H1 (cell line): ENCODE measurements at regions not wholly inside any gene's neighbourhood (a gene's known extent, or its start where the extent isn't known, plus 50 kb on each side); places are given as distances from the start of the nearest gene placed in this dataset.

Experiments used
- CTCF ChIA-PET: fragments of 300-600 bp; sonication (Branson Sonifier 250); formaldehyde crosslinking; loops from one replicate; lab custom pipeline; 2021; ENCODE audit not compliant: partially characterized antibody; lab: Charles Lee
- POLR2A ChIA-PET: fragments of 300-600 bp; sonication (Branson Sonifier 250); formaldehyde crosslinking; loops from one replicate; lab custom pipeline; 2021; ENCODE audit warnings: inconsistent platforms; ENCODE audit not compliant: partially characterized antibody; lab: Charles Lee
- DNase-seq, 2 experiments: peaks; one replicate each; pipeline versions ENCODE4 v3.0.0 to v3.0.0-alpha.2; 2010 to 2022; ENCODE audit warnings: low spot score in 2 of 2, low read depth in 1 of 2, mixed read lengths in 1 of 2
- FAIRE-seq: peaks from 2 replicates; lab custom pipeline; 2011; peaks lifted over from hg19 to GRCh38; lab: Jason Lieb, UNC
- H2AFZ ChIP-seq: 2 replicates; pipeline ENCODE4 v1.8.1; 2012; ENCODE audit warnings: low read length, inconsistent platforms
- H2AK5ac ChIP-seq: 2 replicates; pipeline ENCODE4 v1.6.1; 2013; ENCODE audit warnings: low read depth, low read length
- H2BK120ac ChIP-seq: replicated peaks from 2 replicates; pipeline ENCODE3; 2013; ENCODE audit warnings: low read depth, low read length, inconsistent platforms
- H2BK12ac ChIP-seq: 2 replicates; pipeline ENCODE4 v1.6.1; 2013; ENCODE audit warnings: low read depth, low read length
- H2BK15ac ChIP-seq: 2 replicates; pipeline ENCODE4 v1.6.1; 2013; ENCODE audit warnings: low read length
- H2BK20ac ChIP-seq: 2 replicates; pipeline ENCODE4 v1.6.1; 2013; ENCODE audit warnings: low read length
- H2BK5ac ChIP-seq: 2 replicates; pipeline ENCODE4 v1.6.1; 2013; ENCODE audit warnings: low read depth, low read length
- H3K14ac ChIP-seq: 2 replicates; pipeline ENCODE4 v1.6.1; 2013; ENCODE audit warnings: inconsistent platforms; ENCODE audit not compliant: insufficient read length
- H3K18ac ChIP-seq: 2 replicates; pipeline ENCODE4 v1.6.1; 2013; ENCODE audit warnings: low read length; ENCODE audit errors: extremely low read depth
- H3K23ac ChIP-seq: 2 replicates; pipeline ENCODE4 v1.6.1; 2013; ENCODE audit warnings: inconsistent platforms; ENCODE audit not compliant: insufficient read length
- H3K23me2 ChIP-seq: 2 replicates; pipeline ENCODE4 v1.6.1; 2013; ENCODE audit warnings: low read depth, low read length
- H3K27ac ChIP-seq: 2 replicates; pipeline ENCODE4 v1.6.1; 2011; ENCODE audit warnings: low read depth, low read length, inconsistent platforms
- H3K27me3 ChIP-seq, 4 experiments: replicated peaks in 1 of 4; 1 replicate in 1 of 4; 2 replicates in 3 of 4; pipeline versions ENCODE4 v1.6.1 to v1.8.1; 2011 to 2013; ENCODE audit warnings: low read length in 3 of 4, mild to moderate bottlenecking in 3 of 4, inconsistent platforms in 2 of 4, mixed read lengths in 2 of 4, moderate library complexity in 1 of 4; ENCODE audit not compliant: control insufficient read depth in 3 of 4, insufficient read depth in 3 of 4; ENCODE audit errors: extremely low read depth in 1 of 4
- H3K36me3 ChIP-seq, 4 experiments: 2 replicates each; pipeline versions ENCODE4 v1.6.1 to v1.8.1; 2011 to 2013; ENCODE audit warnings: mild to moderate bottlenecking in 4 of 4, low read length in 3 of 4, moderate library complexity in 2 of 4, control low read depth in 1 of 4, inconsistent platforms in 1 of 4; ENCODE audit not compliant: insufficient read depth in 4 of 4, control insufficient read depth in 2 of 4
- H3K4ac ChIP-seq: replicated peaks from 2 replicates; pipeline ENCODE3; 2013; ENCODE audit warnings: low read length, low read depth, mixed read lengths, inconsistent platforms; ENCODE audit not compliant: insufficient read length
- H3K4me1 ChIP-seq, 4 experiments: replicated peaks in 1 of 4; 1 replicate in 1 of 4; 2 replicates in 3 of 4; pipeline versions ENCODE4 v1.6.1 to v1.8.1; 2011 to 2013; ENCODE audit warnings: low read length in 3 of 4, inconsistent platforms in 2 of 4, mixed read lengths in 1 of 4; ENCODE audit not compliant: insufficient read depth in 4 of 4, control insufficient read depth in 3 of 4
- H3K4me2 ChIP-seq, 2 experiments: 2 replicates each; pipeline versions ENCODE4 v1.6.1 to v1.8.1; 2011 to 2013; ENCODE audit warnings: low read depth in 2 of 2, low read length in 2 of 2, control low read depth in 1 of 2, inconsistent platforms in 1 of 2, mild to moderate bottlenecking in 1 of 2; ENCODE audit not compliant: insufficient read depth in 1 of 2
- H3K4me3 ChIP-seq, 4 experiments: fragments of 200-600, 300-600 bp in 1 of 4; sonication (generic), shearing (Covaris generic), sonication (Bioruptor Twin) in 1 of 4; 2 replicates each; pipeline versions ENCODE4 v1.5.1 to v1.8.1; 2011 to 2016; ENCODE audit warnings: low read length in 4 of 4, low read depth in 3 of 4, control low read depth in 2 of 4, inconsistent platforms in 2 of 4, mild to moderate bottlenecking in 2 of 4, mixed read lengths in 1 of 4, moderate library complexity in 1 of 4; ENCODE audit not compliant: insufficient read depth in 2 of 4; ENCODE audit errors: extremely low read depth in 1 of 4
- H3K56ac ChIP-seq: replicated peaks from 2 replicates; pipeline ENCODE3; 2013; ENCODE audit warnings: low read depth, mild to moderate bottlenecking, mixed read lengths, low read length, inconsistent platforms; ENCODE audit not compliant: insufficient read length
- H3K79me1 ChIP-seq: 2 replicates; pipeline ENCODE4 v1.6.1; 2013; ENCODE audit warnings: low read depth, low read length, control low read depth
- H3K79me2 ChIP-seq, 2 experiments: 2 replicates each; pipeline versions ENCODE4 v1.6.1 to v1.8.1; 2012 to 2013; ENCODE audit warnings: low read length in 2 of 2, mild to moderate bottlenecking in 2 of 2, inconsistent platforms in 1 of 2; ENCODE audit not compliant: insufficient read depth in 2 of 2, control insufficient read depth in 1 of 2
- H3K9ac ChIP-seq, 4 experiments: replicated peaks in 1 of 4; 1 replicate in 1 of 4; 2 replicates in 3 of 4; pipeline versions ENCODE4 v1.6.1 to v1.8.1; 2011 to 2013; ENCODE audit warnings: low read depth in 3 of 4, low read length in 3 of 4, control low read depth in 2 of 4, mild to moderate bottlenecking in 2 of 4, moderate library complexity in 2 of 4, inconsistent platforms in 1 of 4; ENCODE audit errors: extremely low read depth in 1 of 4
- H3K9me3 ChIP-seq, 2 experiments: 2 replicates each; pipeline versions ENCODE4 v1.6.1 to v1.8.1; 2012 to 2013; ENCODE audit warnings: mild to moderate bottlenecking in 2 of 2, moderate library complexity in 2 of 2, control low read depth in 1 of 2, inconsistent platforms in 1 of 2, low read depth in 1 of 2, low read length in 1 of 2, mixed read lengths in 1 of 2; ENCODE audit not compliant: insufficient read depth in 2 of 2
- H4K20me1 ChIP-seq, 2 experiments: replicated peaks in 1 of 2; 2 replicates each; pipeline versions ENCODE3 to v1.8.1; 2011 to 2013; ENCODE audit warnings: inconsistent platforms in 2 of 2, low read length in 2 of 2, mild to moderate bottlenecking in 1 of 2; ENCODE audit not compliant: insufficient read depth in 2 of 2, control insufficient read depth in 1 of 2
- H4K5ac ChIP-seq: 2 replicates; pipeline ENCODE4 v1.6.1; 2013; ENCODE audit warnings: low read length, low read depth, mixed read lengths, inconsistent platforms; ENCODE audit not compliant: insufficient read length
- H4K8ac ChIP-seq: 2 replicates; pipeline ENCODE4 v1.8.0; 2013; ENCODE audit warnings: mild to moderate bottlenecking, moderate library complexity, low read length, inconsistent platforms; ENCODE audit not compliant: insufficient read depth; ENCODE audit errors: extremely low read depth
- H4K91ac ChIP-seq: replicated peaks from 2 replicates; pipeline ENCODE3; 2013; ENCODE audit warnings: low read length, mixed read lengths, inconsistent platforms; ENCODE audit not compliant: insufficient read length
- BRCA1 ChIP-seq: IDR thresholded peaks from 2 replicates; pipeline ENCODE4 v1.6.1; 2012; ENCODE audit warnings: low read depth, low read length, improper control_type of control experiment
- CHD2 ChIP-seq: IDR thresholded peaks from 2 replicates; pipeline ENCODE4 v1.6.1; 2012; ENCODE audit warnings: low read length, improper control_type of control experiment
- FOSL1 ChIP-seq: IDR thresholded peaks from 2 replicates; pipeline ENCODE4 v1.6.1; 2011; ENCODE audit warnings: mild to moderate bottlenecking, low read depth, low read length, moderate library complexity; ENCODE audit not compliant: insufficient read depth
- HDAC6 ChIP-seq: IDR thresholded peaks from one replicate; pipeline ENCODE4 v1.7.1; 2012; ENCODE audit warnings: low read depth, mild to moderate bottlenecking, inconsistent platforms, low read length, moderate library complexity
- KDM1A ChIP-seq: fragments of 200-600, 300-600 bp; sonication (generic); IDR thresholded peaks from 2 replicates; pipeline ENCODE4 v1.7.1; 2016; ENCODE audit warnings: mild to moderate bottlenecking, low read length, borderline replicate concordance
- NRF1 ChIP-seq: IDR thresholded peaks from 2 replicates; pipeline ENCODE4 v1.6.1; 2011; ENCODE audit warnings: mild to moderate bottlenecking, low read depth, low read length, improper control_type of control experiment
- RAD21 ChIP-seq, 2 experiments: IDR thresholded peaks in 1 of 2; conservative IDR thresholded peaks in 1 of 2; 2 replicates each; pipeline ENCODE4 v1.6.1; 2011; ENCODE audit warnings: low read depth in 2 of 2, low read length in 2 of 2, improper control_type of control experiment in 1 of 2, inconsistent platforms in 1 of 2, mild to moderate bottlenecking in 1 of 2, moderate library complexity in 1 of 2
- SRF ChIP-seq: IDR thresholded peaks from 2 replicates; pipeline ENCODE4 v1.6.1; 2011; ENCODE audit warnings: mild to moderate bottlenecking, low read depth, low read length, moderate library complexity
- TAF1 ChIP-seq: IDR thresholded peaks from 2 replicates; pipeline ENCODE4 v1.6.1; 2011; ENCODE audit warnings: mild to moderate bottlenecking, low read depth, low read length
- TAF7 ChIP-seq: optimal IDR thresholded peaks from 2 replicates; pipeline ENCODE3; 2011; ENCODE audit warnings: low read depth, mild to moderate bottlenecking, inconsistent platforms, low read length, moderate library complexity, borderline replicate concordance
- TCF12 ChIP-seq: IDR thresholded peaks from 2 replicates; pipeline ENCODE4 v1.6.1; 2011; ENCODE audit warnings: low read depth, mild to moderate bottlenecking, low read length
- ZNF274 ChIP-seq: IDR thresholded peaks from 2 replicates; pipeline ENCODE4 v1.7.0; 2012; ENCODE audit warnings: low read length, borderline replicate concordance; ENCODE audit errors: extremely low read depth
- WGBS, 2 experiments: shearing (Covaris generic) in 1 of 2; methylation state at CpG; one replicate each; pipeline versions ENCODE4 v1.1.6 to v1.1.7; 2013 to 2015; ENCODE audit warnings: low lambda C conversion rate in 2 of 2, mixed read lengths in 2 of 2, inconsistent platforms in 1 of 2, low coverage in 1 of 2, missing lambda C conversion rate in 1 of 2; ENCODE audit not compliant: insufficient replicate concordance in 2 of 2, insufficient coverage in 1 of 2, insufficient read length in 1 of 2; ENCODE audit errors: extremely low coverage in 1 of 2, missing lambda C conversion rate in 1 of 2; 5-methylcytosine and 5-hydroxymethylcytosine counted together

DNA sequence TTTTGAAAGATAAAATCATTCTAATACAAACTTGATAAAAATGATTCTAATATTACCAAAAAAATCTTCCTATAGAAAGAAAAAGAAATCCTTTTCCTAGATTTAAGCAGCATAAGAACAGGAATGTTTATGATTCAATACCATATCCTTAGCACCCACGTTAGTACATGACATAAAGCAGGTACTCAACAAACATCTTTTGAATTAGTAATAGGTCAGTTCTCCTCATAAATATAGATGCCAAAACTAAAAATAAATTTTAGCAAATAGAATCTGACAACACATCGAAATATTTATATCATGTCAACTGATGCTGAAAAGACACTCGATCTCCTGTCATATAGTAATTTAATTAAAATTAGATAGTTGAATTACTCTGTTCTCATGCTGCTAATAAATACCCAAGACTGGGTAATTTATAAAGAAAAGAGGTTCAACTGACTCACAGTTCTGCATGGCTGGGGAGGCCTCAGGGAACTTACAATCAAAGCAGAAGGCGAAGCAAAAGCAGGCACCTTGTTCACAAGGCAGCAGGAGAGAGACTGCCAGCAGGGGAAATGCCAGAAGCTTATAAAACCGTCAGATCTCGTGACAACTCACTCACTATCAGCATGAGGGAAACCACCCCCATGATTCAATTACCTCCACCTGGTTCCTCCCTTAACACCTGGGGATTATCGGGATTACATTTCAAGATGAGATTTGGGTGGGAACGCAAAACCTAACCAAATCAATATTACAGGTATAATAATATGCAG, 191.8 kb downstream of the HTR7 start:
- Histone ChIP-seq H3K9me3 (no peaks in the 10 kb centered on the region), H2AK5ac (no peak overlapping the region), H3K4me2 (no peak overlapping the region), H4K5ac (no peak overlapping the region), H3K27ac (no peak overlapping the region), H3K23me2 (no peaks in the 10 kb centered on the region), H3K4ac (no peak overlapping the region), H2BK5ac (no peak overlapping the region), H3K23ac (no peak overlapping the region), H3K56ac (no peak overlapping the region), H2BK12ac (no peak overlapping the region), H3K27me3 (no peaks in the 10 kb centered on the region), H3K14ac (no peak overlapping the region), H2BK120ac (no peak overlapping the region), H2BK20ac (no peak overlapping the region), H2BK15ac (no peak overlapping the region), H3K79me1 (no peaks in the 10 kb centered on the region), H3K18ac (no peak overlapping the region), H2AFZ (no peak overlapping the region), H3K36me3 (no peaks in the 10 kb centered on the region), H4K91ac (no peak overlapping the region), H3K79me2 (no peaks in the 10 kb centered on the region), H3K4me1 (no peaks in the 10 kb centered on the region), H4K8ac (no peak overlapping the region), H3K9ac (no peak overlapping the region), H3K4me3 (peak overlapping the region in 1 of 4 experiments; percentile 5; a peak in 1 of 8 replicates), H4K20me1 (no peaks in the 10 kb centered on the region)
- no peak for DNase-seq
- no peak for TF ChIP-seq NRF1
- TF ChIP-seq ZNF274: no peak
- TF ChIP-seq KDM1A: no peak
- TF ChIP-seq BRCA1: no peak
- TF ChIP-seq TAF1: peak; percentile 55; the same call in 1 of the 2 replicates
- 0 out of 4 replicates have a peak, but pooled peaks of 1 of the 2 experiments have one; percentile 7 for TF ChIP-seq RAD21 (IDR thresholded peaks at IDR 0.05 in 1 of 2, conservative IDR thresholded peaks at IDR 0.05 in 1 of 2; ENCODE audit: low read depth in 2 of 2, low read length in 2 of 2)
- no peak for TF ChIP-seq HDAC6
- 0 out of 2 replicates have a peak, but pooled peaks have one; percentile 36 for TF ChIP-seq TCF12
- no peak for TF ChIP-seq SRF
- TF ChIP-seq FOSL1: no peak
- no peak for TF ChIP-seq CHD2
- no peak for TF ChIP-seq TAF7
- POLR2A ChIA-PET: no interaction called here
- CTCF ChIA-PET: interaction anchor here (1.2 kb wide), 1 partner anchor 73 kb away, joined by 3 read pairs; no protein-coding TSS in a partner anchor
- 71% methylated on average over 8 of the region's 8 CpGs; no CpG with 5 or more reads in 1 of the 2 experiments for WGBS, 2 experiments
- FAIRE-seq: peak; percentile 71
